Fibroblast of lung (primary cell): ENCODE measurements at regions not wholly inside any gene's neighbourhood (a gene's known extent, or its start where the extent isn't known, plus 50 kb on each side); places are given as distances from the start of the nearest gene placed in this dataset.

Experiments
- EZH2 ChIP-seq: IDR thresholded peaks from 2 replicates; pipeline ENCODE4 v1.5.1; 2012; ENCODE audit warnings: low read length, control low read depth, mild to moderate bottlenecking; ENCODE audit errors: missing control alignments
- TF ChIP-seq, protein P1 (sequence below), 2 donors: IDR thresholded peaks in 1 of 2; conservative IDR thresholded peaks in 1 of 2; 1 replicate in 1 of 2; 2 replicates in 1 of 2; pipeline ENCODE4 v1.5.1; 2011 to 2012; ENCODE audit warnings: low read length in 2 of 2, control low read depth in 1 of 2, inconsistent platforms in 1 of 2, low read depth in 1 of 2, mild to moderate bottlenecking in 1 of 2

DNA sequence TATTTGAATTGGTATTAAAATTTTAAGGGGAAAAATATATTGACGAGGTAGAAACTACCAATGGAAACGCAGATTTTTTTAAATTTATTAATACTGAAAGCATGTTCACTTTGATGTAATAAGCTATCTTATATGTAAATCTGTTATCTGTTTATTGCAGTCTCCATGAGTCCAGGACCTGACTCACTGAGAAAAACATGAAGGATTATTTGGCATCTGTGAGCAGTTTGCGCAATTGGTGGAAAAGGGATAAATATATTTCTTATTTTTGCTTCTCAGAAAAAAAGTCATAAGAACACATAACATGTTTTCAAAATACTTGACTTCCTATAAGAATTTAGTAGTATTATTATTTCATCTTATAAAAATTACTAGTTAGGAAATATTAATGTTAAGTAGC is 561.4 kb downstream of the ADCYAP1 start:
- TF ChIP-seq EZH2 = no peak
- TF ChIP-seq, protein P1, sequence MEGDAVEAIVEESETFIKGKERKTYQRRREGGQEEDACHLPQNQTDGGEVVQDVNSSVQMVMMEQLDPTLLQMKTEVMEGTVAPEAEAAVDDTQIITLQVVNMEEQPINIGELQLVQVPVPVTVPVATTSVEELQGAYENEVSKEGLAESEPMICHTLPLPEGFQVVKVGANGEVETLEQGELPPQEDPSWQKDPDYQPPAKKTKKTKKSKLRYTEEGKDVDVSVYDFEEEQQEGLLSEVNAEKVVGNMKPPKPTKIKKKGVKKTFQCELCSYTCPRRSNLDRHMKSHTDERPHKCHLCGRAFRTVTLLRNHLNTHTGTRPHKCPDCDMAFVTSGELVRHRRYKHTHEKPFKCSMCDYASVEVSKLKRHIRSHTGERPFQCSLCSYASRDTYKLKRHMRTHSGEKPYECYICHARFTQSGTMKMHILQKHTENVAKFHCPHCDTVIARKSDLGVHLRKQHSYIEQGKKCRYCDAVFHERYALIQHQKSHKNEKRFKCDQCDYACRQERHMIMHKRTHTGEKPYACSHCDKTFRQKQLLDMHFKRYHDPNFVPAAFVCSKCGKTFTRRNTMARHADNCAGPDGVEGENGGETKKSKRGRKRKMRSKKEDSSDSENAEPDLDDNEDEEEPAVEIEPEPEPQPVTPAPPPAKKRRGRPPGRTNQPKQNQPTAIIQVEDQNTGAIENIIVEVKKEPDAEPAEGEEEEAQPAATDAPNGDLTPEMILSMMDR (conservative IDR thresholded peaks at IDR 0.05 in 1 of 2, IDR thresholded peaks at IDR 0.05 in 1 of 2; ENCODE audit: low read depth in 1 of 2, low read length in 2 of 2) = no peak
